Transverse colon (tissue), 4 donors: ENCODE measurements at regions not wholly inside any gene's neighbourhood (a gene's known extent, or its start where the extent isn't known, plus 50 kb on each side); places are given as distances from the start of the nearest gene placed in this dataset.

Experiments used
- CTCF ChIP-seq, 5 experiments: fragments of 200-600 bp in 3 of 5; fragments of 450-650 bp in 2 of 5; sonication (generic) in 3 of 5; IDR thresholded peaks; 1 replicate in 2 of 5; 2 replicates in 3 of 5; pipeline ENCODE4 v1.5.1; 2016 to 2017; ENCODE audit warnings: antibody characterized with exemption in 5 of 5, inconsistent platforms in 3 of 5, mild to moderate bottlenecking in 2 of 5, moderate library complexity in 1 of 5
- POLR2AphosphoS5 ChIP-seq, 3 donors: sonication (generic); formaldehyde crosslinking; IDR thresholded peaks; one replicate each; pipeline ENCODE4 v1.6.1; 2016; ENCODE audit warnings: antibody characterized with exemption in 3 of 3

GRCh38 chr15:48031466-48031865, 89.3 kb upstream of the SLC24A5 start:
- TF ChIP-seq POLR2AphosphoS5 (IDR thresholded peaks at IDR 0.05) (no peak), CTCF (IDR thresholded peaks at IDR 0.05) (no peak)
